HepG2 (cell line): ENCODE measurements at regions not wholly inside any gene's neighbourhood (a gene's known extent, or its start where the extent isn't known, plus 50 kb on each side); places are given as distances from the start of the nearest gene placed in this dataset.

Source experiments
- ATAC-seq: fragments of 200-7000 bp; cut with Tn5 transposase; 3 replicates; pipeline ENCODE4 v1.9.1; 2020; ENCODE audit warnings: mild to moderate bottlenecking, moderate library complexity
- BruUV-seq: library from RNA; stranded (reverse); fragments of 400-500 nt; replicated peaks from 2 replicates; lab custom pipeline; 2021; lab: Mats Ljungman, UMichigan
- CTCF ChIA-PET: fragments of 300-600 bp; formaldehyde crosslinking; extraction: SDS; loops from one replicate; lab custom pipeline; 2021; ENCODE audit warnings: low total read pairs, inconsistent platforms, low intra/inter-chr PET ratio; lab: Yijun Ruan, JAX
- POLR2A ChIA-PET: fragments of 350-600 bp; sonication (Branson Sonifier 250); formaldehyde crosslinking; loops from one replicate; lab custom pipeline; 2020; ENCODE audit warnings: antibody characterized with exemption, inconsistent platforms; lab: Yijun Ruan, JAX
- DNase-seq: peaks from one replicate; pipeline ENCODE4 v3.0.0-alpha.2; 2015; ENCODE audit warnings: low spot score
- FAIRE-seq: peaks from 3 replicates; lab custom pipeline; 2011; peaks lifted over from hg19 to GRCh38; lab: Jason Lieb, UNC
- H2AFZ ChIP-seq: one replicate; pipeline ENCODE4 v1.6.1; 2011; ENCODE audit warnings: low read length, inconsistent platforms
- H3K27ac ChIP-seq: fragments of 300-600 bp; 3 replicates; pipeline ENCODE4 v1.8.0; 2011; ENCODE audit warnings: mixed run types, mild to moderate bottlenecking, mixed read lengths, low read length, inconsistent platforms; ENCODE audit not compliant: insufficient read depth; ENCODE audit errors: extremely low read length
- H3K27me3 ChIP-seq, 2 experiments: fragments of 200-600 bp in 1 of 2; 2 replicates in 1 of 2; 3 replicates in 1 of 2; pipeline versions ENCODE4 v1.6.0 to v1.8.0; 2011; ENCODE audit warnings: low read length in 2 of 2, mild to moderate bottlenecking in 2 of 2, moderate library complexity in 2 of 2, inconsistent platforms in 1 of 2; ENCODE audit not compliant: insufficient read depth in 2 of 2, control insufficient read depth in 1 of 2
- H3K36me3 ChIP-seq, 2 experiments: fragments of 200-600 bp in 1 of 2; replicated peaks in 1 of 2; 2 replicates in 1 of 2; 3 replicates in 1 of 2; pipeline versions ENCODE4 v1.5.1 to v1.8.0; 2011; ENCODE audit warnings: low read length in 2 of 2, inconsistent platforms in 1 of 2; ENCODE audit not compliant: insufficient read depth in 2 of 2, control insufficient read depth in 1 of 2
- H3K4me1 ChIP-seq: 2 replicates; pipeline ENCODE4 v1.5.1; 2012; ENCODE audit warnings: low read length, inconsistent platforms; ENCODE audit not compliant: insufficient read depth
- H3K4me2 ChIP-seq: 2 replicates; pipeline ENCODE4 v1.6.0; 2011; ENCODE audit warnings: low read depth, low read length, inconsistent platforms
- H3K4me3 ChIP-seq, 3 experiments: fragments of 200-600 bp in 1 of 3; sonication (generic), shearing (Covaris generic) in 1 of 3; replicated peaks in 1 of 3; 2 replicates each; pipeline ENCODE4 v1.5.1; 2011 to 2016; ENCODE audit warnings: low read length in 3 of 3, inconsistent platforms in 2 of 3, low read depth in 2 of 3, mild to moderate bottlenecking in 2 of 3, control low read depth in 1 of 3, mixed read lengths in 1 of 3; ENCODE audit not compliant: insufficient read depth in 1 of 3
- H3K79me2 ChIP-seq: one replicate; pipeline ENCODE4 v1.6.1; 2011; ENCODE audit warnings: low read length, inconsistent platforms; ENCODE audit not compliant: insufficient read depth
- H3K9ac ChIP-seq: 2 replicates; pipeline ENCODE4 v1.6.0; 2011; ENCODE audit warnings: mild to moderate bottlenecking, low read depth, low read length, inconsistent platforms; ENCODE audit not compliant: insufficient read depth
- H3K9me3 ChIP-seq: 2 replicates; pipeline ENCODE4 v1.5.1; 2012; ENCODE audit warnings: mild to moderate bottlenecking, low read length
- H4K20me1 ChIP-seq: 2 replicates; pipeline ENCODE4 v1.6.0; 2011; ENCODE audit warnings: inconsistent platforms, mild to moderate bottlenecking, low read length, moderate library complexity; ENCODE audit not compliant: insufficient read depth
- ASH2L ChIP-seq: fragments of 300-600, 200-600 bp; sonication (generic); IDR thresholded peaks from 2 replicates; pipeline ENCODE4 v1.7.0; 2017; ENCODE audit warnings: low read depth, mild to moderate bottlenecking, moderate library complexity, mixed read lengths, low read length; ENCODE audit not compliant: insufficient read length
- ETV6 ChIP-seq: sonication (generic); formaldehyde crosslinking; conservative IDR thresholded peaks from 2 replicates; pipeline ENCODE4 v1.4.0; 2020; ENCODE audit warnings: missing genetic modification reagents
- HDAC2 ChIP-seq: sonication (generic); formaldehyde crosslinking; IDR thresholded peaks from 2 replicates; pipeline ENCODE4 v1.4.0; 2020; ENCODE audit warnings: missing genetic modification reagents
- SAFB2 ChIP-seq: sonication (generic); formaldehyde crosslinking; IDR thresholded peaks from 2 replicates; pipeline ENCODE4 v1.5.1; 2020; ENCODE audit warnings: missing genetic modification reagents, low read depth, mild to moderate bottlenecking, borderline replicate concordance
- SRF ChIP-seq: IDR thresholded peaks from 2 replicates; pipeline ENCODE4 v1.6.1; 2011; ENCODE audit warnings: mild to moderate bottlenecking, low read depth, low read length, moderate library complexity
- SRSF1 ChIP-seq: fragments of 200-400 bp; formaldehyde crosslinking; optimal IDR thresholded peaks from 2 replicates; pipeline ENCODE3; 2017; ENCODE audit warnings: mild to moderate bottlenecking, low read depth, low read length, moderate library complexity
- SSRP1 ChIP-seq: IDR thresholded peaks from 2 replicates; pipeline ENCODE4 v1.6.1; 2016; ENCODE audit warnings: control low read depth
- TCF12 ChIP-seq, 2 experiments: fragments of 450-650 bp in 1 of 2; sonication (generic) in 1 of 2; formaldehyde crosslinking in 1 of 2; IDR thresholded peaks; 2 replicates each; pipeline versions ENCODE4 v1.6.1 to v1.8.0; 2017 to 2022; ENCODE audit warnings: antibody characterized with exemption in 1 of 2, mild to moderate bottlenecking in 1 of 2, missing genetic modification reagents in 1 of 2, moderate library complexity in 1 of 2
- ZBTB3 ChIP-seq: sonication (generic); formaldehyde crosslinking; IDR thresholded peaks from 2 replicates; pipeline ENCODE4 v1.4.0; 2020; ENCODE audit warnings: low read depth, mild to moderate bottlenecking, moderate library complexity, missing genetic modification reagents, borderline replicate concordance
- ZBTB4 ChIP-seq: sonication (generic); formaldehyde crosslinking; IDR thresholded peaks from 2 replicates; pipeline ENCODE4 v1.4.0; 2020; ENCODE audit warnings: missing genetic modification reagents, mild to moderate bottlenecking, borderline replicate concordance
- ZNF430 ChIP-seq: sonication (generic); formaldehyde crosslinking; IDR thresholded peaks from 2 replicates; pipeline ENCODE4 v1.9.0; 2021; ENCODE audit warnings: mild to moderate bottlenecking, missing genetic modification reagents
- ZNF557 ChIP-seq: sonication (generic); formaldehyde crosslinking; IDR thresholded peaks from 2 replicates; pipeline ENCODE4 v1.4.0; 2020; ENCODE audit warnings: missing genetic modification reagents
- WGBS: methylation state at CpG from one replicate; pipeline ENCODE4 v1.1.6; 2017; ENCODE audit warnings: low lambda C conversion rate; 5-methylcytosine and 5-hydroxymethylcytosine counted together
- in situ Hi-C: cut with HindIII; loops from 2 replicates; pipeline ENCODE4 v1.10.0; 2017; ENCODE audit warnings: low pct_unique_long_range_greater_than_20kb; ENCODE audit not compliant: extremely low pct_ligation_motif_present
- intact Hi-C: fragments of 100-400 bp; cut with micrococcal nuclease; formaldehyde crosslinking; loops from one replicate; pipeline ENCODE4 v1.10.0; 2022; ENCODE audit not compliant: unreplicated experiment

- no peak overlapping the region for H3K9ac ChIP-seq
- in situ Hi-C loops (loop anchor here (5.0 kb wide), 1 partner anchor 903 kb away; no protein-coding TSS in a partner anchor), intact Hi-C loops (no loop called here)
- FAIRE-seq = no peak
- no peaks in the 10 kb centered on the region for H4K20me1 ChIP-seq
- H3K27me3 ChIP-seq = peaks cover 0 to 1% of the 10 kb centered on the region in 2 experiments; a peak in 1 of 5 replicates
- POLR2A ChIA-PET = no interaction called here
- ATAC-seq = no peak
- no TSS peak for BruUV-seq
- no peaks in the 10 kb centered on the region for H3K36me3 ChIP-seq
- no peaks in the 10 kb centered on the region for H3K79me2 ChIP-seq
- CTCF ChIA-PET = interaction anchor here (1.6 kb wide), 1 partner anchor 896 kb away, joined by 4 read pairs; no protein-coding TSS in a partner anchor
- TF ChIP-seq SRF (no peak), ZNF430 (no peak), ZBTB4 (CRISPR knock-in tag) (no peak), TCF12 (IDR thresholded peaks at IDR 0.05) (no peak), TCF12 (CRISPR knock-in tag; IDR thresholded peaks at IDR 0.05) (no peak), ETV6 (CRISPR knock-in tag) (no peak), SSRP1 (CRISPR knock-in tag) (no peak), ZNF557 (no peak), ZBTB3 (no peak), ASH2L (no peak), SAFB2 (CRISPR knock-in tag) (no peak), SRSF1 (no peak), HDAC2 (CRISPR knock-in tag) (no peak)
- TF ChIP-seq, all 625 proteins: peak for 0
- no peak overlapping the region for H3K27ac ChIP-seq
- no peak overlapping the region for H3K4me2 ChIP-seq
- no peak overlapping the region for H2AFZ ChIP-seq
- no peaks in the 10 kb centered on the region for H3K4me1 ChIP-seq
- no peak overlapping the region for H3K4me3 ChIP-seq
- no peak for DNase-seq
- 6% methylated on average over 1 of the region's 1 CpG for WGBS
- H3K9me3 ChIP-seq = no peaks in the 10 kb centered on the region
Measured at GRCh38 chr5:87784311-87784710, 371.6 kb upstream of the CCNH start.
